DMS153 treated with DMSO at 0.1 percent for 48 hours (cell line): ENCODE measurements at regions not wholly inside any gene's neighbourhood (a gene's known extent, or its start where the extent isn't known, plus 50 kb on each side); places are given as distances from the start of the nearest gene placed in this dataset.

ENCODE experiments used
- DNase-seq: peaks from one replicate; lab custom pipeline; 2025; ENCODE audit not compliant: unreplicated experiment; lab: John Stamatoyannopoulos, UW

- DNase-seq = no peak
Observed at GRCh38 chr14:101224356-101225156, 321.0 kb upstream of the RTL1 start.

- DNase-seq = no peak
Observed at GRCh38 chr14:101225157-101226152, 321.9 kb upstream of the RTL1 start.

- no peak for DNase-seq
Observed at GRCh38 chr14:101226265-101226602, 322.7 kb upstream of the RTL1 start.

- no peak for DNase-seq
Observed at GRCh38 chr14:101226603-101227425, 323.3 kb upstream of the RTL1 start.

GRCh38 chr14:101227611-101228594 lies 324.4 kb upstream of the RTL1 start:
- DNase-seq = no peak

GRCh38 chr14:101228949-101229541 lies 325.5 kb upstream of the RTL1 start:
- no peak for DNase-seq

GRCh38 chr14:101229666-101230065 lies 326.1 kb upstream of the RTL1 start:
- no peak for DNase-seq

GRCh38 chr14:101230161-101230850 lies 326.8 kb upstream of the RTL1 start:
- DNase-seq = no peak

GRCh38 chr14:101230851-101231550 lies 327.5 kb upstream of the RTL1 start:
- DNase-seq = no peak

GRCh38 chr14:101231828-101232227 lies 328.3 kb upstream of the RTL1 start:
- DNase-seq = no peak

GRCh38 chr14:101232340-101233020 lies 328.8 kb upstream of the DIO3 start:
- DNase-seq = no peak

GRCh38 chr14:101233021-101233366 lies 328.3 kb upstream of the DIO3 start:
- DNase-seq = no peak

GRCh38 chr14:101233391-101233790 lies 327.9 kb upstream of the DIO3 start:
- DNase-seq = no peak

GRCh38 chr14:101233808-101234207 lies 327.5 kb upstream of the DIO3 start:
- DNase-seq = no peak

- no peak for DNase-seq
Observed at GRCh38 chr14:101234244-101234937, 326.9 kb upstream of the DIO3 start.

- DNase-seq = peak; percentile 1
Observed at GRCh38 chr14:101234999-101235334, 326.3 kb upstream of the DIO3 start.

GRCh38 chr14:101235335-101236103 lies 325.8 kb upstream of the DIO3 start:
- DNase-seq = no peak
